ENCODE measurements at regions not wholly inside any gene's neighbourhood (a gene's known extent, or its start where the extent isn't known, plus 50 kb on each side); places are given as distances from the start of the nearest gene placed in this dataset.

DNA sequence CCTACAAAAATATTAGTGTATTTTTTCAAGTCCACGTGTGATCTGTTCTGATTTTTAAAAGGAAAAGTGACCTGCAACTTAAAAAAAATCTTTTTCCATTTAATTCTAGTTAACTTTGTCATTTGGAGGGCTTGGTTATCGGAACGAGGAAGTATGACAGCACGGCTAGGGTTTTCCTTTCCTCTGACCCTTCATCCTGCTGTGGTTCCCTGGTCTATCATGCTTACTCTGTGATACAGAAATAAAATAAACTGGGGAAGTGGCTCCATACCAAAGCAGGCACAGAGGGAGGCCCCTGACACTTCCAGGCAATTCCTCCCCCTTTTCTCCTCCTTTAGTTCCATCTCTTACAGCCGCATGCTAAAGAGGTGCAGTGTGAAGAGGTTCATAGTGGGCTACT lies 491.3 kb downstream of the EDEM1 start:
- Histone ChIP-seq H3K9ac (ENCODE audit: insufficient read depth, low read length, poor library complexity, severe bottlenecking) (no peak overlapping the region), H3K4me1 (ENCODE audit: control insufficient read depth in 1 of 2, insufficient read depth in 2 of 2, low read length in 2 of 2) (no peaks in the 10 kb centered on the region), H3K36me3 (replicated peaks in 1 of 2; ENCODE audit: control insufficient read depth in 1 of 2, insufficient read depth in 2 of 2, low read length in 2 of 2) (no peaks in the 10 kb centered on the region), H3K9me3 (replicated peaks in 1 of 2; ENCODE audit: control insufficient read depth in 1 of 2, insufficient read depth in 1 of 2, low read length in 2 of 2) (peaks cover 4 to 9% of the 10 kb centered on the region in 2 donors), H3K4me2 (replicated peaks; ENCODE audit: extremely low read depth, low read length, poor library complexity, severe bottlenecking) (no peak overlapping the region), H3K79me2 (ENCODE audit: insufficient read depth, low read length) (no peaks in the 10 kb centered on the region), H3K27me3 (ENCODE audit: control insufficient read depth in 2 of 2, insufficient read depth in 2 of 2, low read length in 2 of 2) (no peaks in the 10 kb centered on the region), H4K20me1 (ENCODE audit: insufficient read depth, low read length) (no peaks in the 10 kb centered on the region), H3K4me3 (replicated peaks in 1 of 3; ENCODE audit: low read depth in 2 of 3, low read length in 3 of 3) (no peak overlapping the region), H2AFZ (ENCODE audit: insufficient read depth, low read depth, low read length, poor library complexity, severe bottlenecking) (no peak overlapping the region), H3K27ac (ENCODE audit: low read depth in 1 of 2, low read length in 2 of 2) (no peak overlapping the region)
- Mint-ChIP-seq H3K9me3 (peaks cover 13 to 33% (median 15%) of the 10 kb centered on the region in 7 donors), H3K4me3 (no peak overlapping the region), H3K27ac (no peak overlapping the region), H3K27me3 (ENCODE audit: low read depth in 3 of 3) (peaks cover 0 to 1% (median 0%) of the 10 kb centered on the region in 3 donors), H3K4me1 (peaks cover 5% of the 10 kb centered on the region), H3K36me3 (no peaks in the 10 kb centered on the region)
- no peak for DNase-seq
- intact Hi-C loops (cut with micrococcal nuclease): no loop called here
- TF ChIP-seq, protein P1, sequence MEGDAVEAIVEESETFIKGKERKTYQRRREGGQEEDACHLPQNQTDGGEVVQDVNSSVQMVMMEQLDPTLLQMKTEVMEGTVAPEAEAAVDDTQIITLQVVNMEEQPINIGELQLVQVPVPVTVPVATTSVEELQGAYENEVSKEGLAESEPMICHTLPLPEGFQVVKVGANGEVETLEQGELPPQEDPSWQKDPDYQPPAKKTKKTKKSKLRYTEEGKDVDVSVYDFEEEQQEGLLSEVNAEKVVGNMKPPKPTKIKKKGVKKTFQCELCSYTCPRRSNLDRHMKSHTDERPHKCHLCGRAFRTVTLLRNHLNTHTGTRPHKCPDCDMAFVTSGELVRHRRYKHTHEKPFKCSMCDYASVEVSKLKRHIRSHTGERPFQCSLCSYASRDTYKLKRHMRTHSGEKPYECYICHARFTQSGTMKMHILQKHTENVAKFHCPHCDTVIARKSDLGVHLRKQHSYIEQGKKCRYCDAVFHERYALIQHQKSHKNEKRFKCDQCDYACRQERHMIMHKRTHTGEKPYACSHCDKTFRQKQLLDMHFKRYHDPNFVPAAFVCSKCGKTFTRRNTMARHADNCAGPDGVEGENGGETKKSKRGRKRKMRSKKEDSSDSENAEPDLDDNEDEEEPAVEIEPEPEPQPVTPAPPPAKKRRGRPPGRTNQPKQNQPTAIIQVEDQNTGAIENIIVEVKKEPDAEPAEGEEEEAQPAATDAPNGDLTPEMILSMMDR (IDR thresholded peaks at IDR 0.05): no peak
- WGBS (ENCODE audit: insufficient coverage): no CpG with 5 or more reads among the region's 5 CpGs

DNA sequence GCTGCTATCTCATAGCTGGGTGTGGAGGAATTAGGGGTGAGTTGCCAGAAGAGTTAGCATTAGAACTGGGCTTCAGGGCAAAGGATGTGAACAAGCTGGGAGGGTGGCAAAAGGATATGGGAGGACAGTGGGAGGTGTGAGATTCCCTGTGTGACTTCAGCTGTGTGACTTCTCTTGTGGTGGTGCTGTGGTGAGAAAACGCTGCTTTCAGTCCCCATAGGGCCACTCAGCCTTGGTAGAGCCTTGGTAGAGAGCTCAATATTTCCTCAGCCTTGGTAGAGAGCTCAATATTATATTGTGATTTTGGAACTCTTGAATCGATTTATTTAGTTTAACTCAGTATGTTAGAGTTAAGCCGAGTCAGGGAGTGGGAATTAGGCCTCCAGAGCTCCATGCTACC lies 499.7 kb downstream of the EDEM1 start:
- peaks cover 0 to 3% (median 0%) of the 10 kb centered on the region in 3 donors for H3K27me3 Mint-ChIP-seq (ENCODE audit: low read depth in 3 of 3)
- TF ChIP-seq, protein P1 (IDR thresholded peaks at IDR 0.05): no peak
- H2AFZ ChIP-seq (ENCODE audit: insufficient read depth, low read depth, low read length, poor library complexity, severe bottlenecking): no peak overlapping the region
- H3K4me1 ChIP-seq (ENCODE audit: control insufficient read depth in 1 of 2, insufficient read depth in 2 of 2, low read length in 2 of 2): no peaks in the 10 kb centered on the region
- H3K9me3 ChIP-seq (replicated peaks in 1 of 2; ENCODE audit: control insufficient read depth in 1 of 2, insufficient read depth in 1 of 2, low read length in 2 of 2): peaks cover 7 to 27% of the 10 kb centered on the region in 2 donors
- H3K36me3 Mint-ChIP-seq: no peaks in the 10 kb centered on the region
- intact Hi-C loops (cut with micrococcal nuclease): no loop called here
- WGBS (ENCODE audit: insufficient coverage): 56% methylated on average over 1 of the region's 3 CpGs
- no peak overlapping the region for H3K4me2 ChIP-seq (replicated peaks; ENCODE audit: extremely low read depth, low read length, poor library complexity, severe bottlenecking)
- H3K27ac Mint-ChIP-seq: no peak overlapping the region
- no peaks in the 10 kb centered on the region for H3K36me3 ChIP-seq (replicated peaks in 1 of 2; ENCODE audit: control insufficient read depth in 1 of 2, insufficient read depth in 2 of 2, low read length in 2 of 2)
- H3K4me1 Mint-ChIP-seq: no peaks in the 10 kb centered on the region
- no peak overlapping the region for H3K9ac ChIP-seq (ENCODE audit: insufficient read depth, low read length, poor library complexity, severe bottlenecking)
- H4K20me1 ChIP-seq (ENCODE audit: insufficient read depth, low read length): no peaks in the 10 kb centered on the region
- H3K79me2 ChIP-seq (ENCODE audit: insufficient read depth, low read length): no peaks in the 10 kb centered on the region
- no peak overlapping the region for H3K4me3 Mint-ChIP-seq
- DNase-seq: no peak
- H3K27ac ChIP-seq (ENCODE audit: low read depth in 1 of 2, low read length in 2 of 2): no peak overlapping the region
- H3K9me3 Mint-ChIP-seq: peaks cover 10 to 39% (median 26%) of the 10 kb centered on the region in 7 donors
- no peak overlapping the region for H3K4me3 ChIP-seq (replicated peaks in 1 of 3; ENCODE audit: low read depth in 2 of 3, low read length in 3 of 3)
- no peaks in the 10 kb centered on the region for H3K27me3 ChIP-seq (ENCODE audit: control insufficient read depth in 2 of 2, insufficient read depth in 2 of 2, low read length in 2 of 2)
